ENCODE measurements at regions not wholly inside any gene's neighbourhood (a gene's known extent, or its start where the extent isn't known, plus 50 kb on each side); places are given as distances from the start of the nearest gene placed in this dataset.

DNA sequence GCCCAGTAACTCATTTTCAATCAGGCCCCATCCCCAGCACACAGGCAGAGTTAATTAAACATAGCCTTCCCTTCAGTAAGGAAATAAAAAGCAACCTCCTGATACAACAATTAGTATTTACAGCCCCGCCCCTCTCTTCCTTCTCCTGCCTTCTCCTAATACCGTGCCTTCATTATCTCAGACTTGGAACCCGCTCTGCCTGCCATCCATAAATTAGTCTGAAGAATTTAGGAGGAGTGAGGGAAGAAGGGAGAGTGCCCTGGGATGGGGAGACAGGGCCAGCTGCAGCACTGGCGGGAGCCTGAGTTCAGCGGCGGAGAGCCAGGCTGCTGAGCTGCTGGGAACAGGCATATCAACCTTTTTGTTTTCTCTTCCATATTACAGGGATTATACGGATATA, 172.8 kb downstream of the ACTL8 start:
- no peak for DNase-seq (ENCODE audit: low read depth in 4 of 4, low spot score in 3 of 4)

DNA sequence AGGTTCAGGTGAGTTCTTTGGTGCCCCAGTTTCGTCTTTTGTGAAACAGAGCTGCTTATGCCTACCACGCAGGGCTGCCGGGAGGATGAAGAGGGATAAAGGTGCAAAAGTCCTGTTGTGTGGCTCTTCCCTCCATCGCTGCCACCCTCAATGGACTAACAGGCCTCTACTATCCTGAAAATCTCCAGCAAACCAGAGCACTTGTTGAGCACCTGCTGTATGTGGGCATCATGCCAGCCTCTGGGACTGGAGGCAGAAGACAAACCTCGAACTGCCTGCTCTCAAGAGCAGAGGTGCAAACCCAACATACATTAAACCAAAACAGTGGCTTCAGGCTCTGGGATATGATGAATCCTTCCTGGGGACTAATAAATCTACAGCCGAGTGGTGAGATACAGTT, 174.1 kb downstream of the ACTL8 start:
- DNase-seq (ENCODE audit: low read depth in 4 of 4, low spot score in 3 of 4) = no peak

DNA sequence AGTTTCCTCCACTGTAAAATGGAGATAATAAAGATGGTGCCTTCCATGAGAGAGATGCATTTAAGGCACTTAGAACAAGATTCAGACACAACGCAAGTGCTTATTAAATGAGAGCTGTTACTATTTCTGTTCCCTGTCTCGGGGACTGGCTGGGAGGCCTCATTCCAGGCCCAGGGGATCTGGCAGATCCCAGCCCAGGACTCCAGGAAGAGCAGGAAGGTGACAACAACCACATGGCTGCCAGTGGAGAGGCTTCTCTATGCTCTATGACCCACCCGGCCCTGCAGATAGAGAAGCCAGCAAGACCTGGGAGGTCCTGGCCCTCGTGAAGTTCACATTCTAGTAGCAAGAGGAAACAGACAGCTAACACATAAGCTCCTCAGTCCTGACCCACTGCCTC, 175.5 kb downstream of the ACTL8 start:
- DNase-seq (ENCODE audit: low read depth in 4 of 4, low spot score in 3 of 4) = no peak

DNA sequence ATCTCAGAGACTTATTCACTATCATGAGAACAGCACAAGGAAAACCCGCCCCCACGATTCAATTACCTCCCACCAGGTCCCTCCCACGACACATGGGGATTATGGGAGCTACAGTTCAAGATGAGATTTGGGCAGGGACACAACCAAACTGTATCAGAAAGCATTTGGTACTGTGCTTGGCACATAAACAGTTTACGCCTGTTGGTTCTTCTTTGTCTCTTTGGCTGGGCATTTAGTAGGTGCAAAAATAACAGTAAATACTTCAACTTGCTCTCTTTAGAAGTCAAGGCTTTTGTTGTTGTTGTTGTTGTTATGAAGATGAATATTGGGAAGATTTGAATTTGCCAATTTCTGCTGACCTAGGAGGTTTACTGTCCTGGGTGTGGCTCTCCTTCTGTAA, 175.4 kb upstream of the IGSF21 start:
- DNase-seq (ENCODE audit: low read depth in 4 of 4, low spot score in 3 of 4) = no peak

DNA sequence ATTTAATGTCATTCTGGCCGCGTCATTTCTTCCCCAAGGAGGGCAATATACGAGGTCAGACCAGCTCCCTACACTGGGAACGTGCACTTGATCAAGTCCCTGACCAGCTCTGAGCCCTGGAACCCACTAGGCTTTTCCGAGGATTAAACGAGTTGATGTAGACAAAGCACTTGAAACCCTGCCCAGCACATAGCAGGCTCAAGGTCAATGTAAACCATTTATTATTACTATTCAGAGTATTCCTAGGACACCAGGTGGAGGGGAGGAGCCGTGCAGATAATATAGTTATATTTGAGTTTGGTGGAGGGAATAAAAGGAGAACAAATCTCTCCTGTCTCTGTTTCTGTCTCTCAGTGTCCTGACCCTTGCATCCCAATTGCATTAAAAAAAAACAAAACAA, 174.1 kb upstream of the IGSF21 start:
- no peak for DNase-seq (ENCODE audit: low read depth in 4 of 4, low spot score in 3 of 4)

DNA sequence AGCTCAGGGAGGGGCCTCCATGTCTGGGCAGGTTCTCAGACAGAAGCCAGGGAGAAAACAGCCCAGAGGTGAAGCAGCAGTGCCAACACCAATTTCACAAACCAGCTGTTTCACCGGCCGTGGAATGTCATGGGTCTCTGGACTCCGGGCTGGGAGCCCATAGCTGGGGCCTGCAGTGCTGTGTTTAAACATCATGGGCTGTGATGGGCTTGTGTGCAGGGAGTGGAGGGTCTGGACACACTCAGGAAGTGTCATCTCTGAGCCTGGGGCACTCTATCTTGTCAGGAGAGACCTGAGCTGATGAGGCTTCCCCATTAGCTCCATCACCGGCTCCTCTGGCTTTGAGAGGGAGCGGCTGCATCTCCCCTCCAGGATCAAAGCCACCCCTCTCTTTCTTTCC, 173.6 kb upstream of the IGSF21 start:
- no peak for DNase-seq (ENCODE audit: low read depth in 4 of 4, low spot score in 3 of 4)

DNA sequence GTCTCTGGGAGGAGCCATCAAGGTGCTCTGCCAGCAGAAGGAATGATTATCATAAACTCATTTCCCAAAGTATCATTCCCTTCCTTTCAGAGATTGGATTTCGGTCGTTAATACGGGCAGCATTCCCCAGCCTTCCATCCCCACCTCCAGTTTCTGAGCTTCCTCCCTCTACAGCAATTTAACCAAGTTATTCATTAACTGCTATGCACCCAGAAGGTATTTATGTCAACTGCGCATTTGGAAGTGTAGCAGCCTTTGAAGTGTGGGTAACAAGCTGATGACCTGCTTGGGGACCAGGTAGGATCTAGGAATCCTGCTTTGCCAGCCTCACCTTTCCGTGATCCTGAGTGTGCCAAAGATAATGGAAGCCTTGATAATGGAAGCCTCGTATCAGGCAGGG, 172.4 kb upstream of the IGSF21 start:
- peak in 2 of 4 donors; percentile 24 to 27 for DNase-seq (ENCODE audit: low read depth in 4 of 4, low spot score in 3 of 4)

DNA sequence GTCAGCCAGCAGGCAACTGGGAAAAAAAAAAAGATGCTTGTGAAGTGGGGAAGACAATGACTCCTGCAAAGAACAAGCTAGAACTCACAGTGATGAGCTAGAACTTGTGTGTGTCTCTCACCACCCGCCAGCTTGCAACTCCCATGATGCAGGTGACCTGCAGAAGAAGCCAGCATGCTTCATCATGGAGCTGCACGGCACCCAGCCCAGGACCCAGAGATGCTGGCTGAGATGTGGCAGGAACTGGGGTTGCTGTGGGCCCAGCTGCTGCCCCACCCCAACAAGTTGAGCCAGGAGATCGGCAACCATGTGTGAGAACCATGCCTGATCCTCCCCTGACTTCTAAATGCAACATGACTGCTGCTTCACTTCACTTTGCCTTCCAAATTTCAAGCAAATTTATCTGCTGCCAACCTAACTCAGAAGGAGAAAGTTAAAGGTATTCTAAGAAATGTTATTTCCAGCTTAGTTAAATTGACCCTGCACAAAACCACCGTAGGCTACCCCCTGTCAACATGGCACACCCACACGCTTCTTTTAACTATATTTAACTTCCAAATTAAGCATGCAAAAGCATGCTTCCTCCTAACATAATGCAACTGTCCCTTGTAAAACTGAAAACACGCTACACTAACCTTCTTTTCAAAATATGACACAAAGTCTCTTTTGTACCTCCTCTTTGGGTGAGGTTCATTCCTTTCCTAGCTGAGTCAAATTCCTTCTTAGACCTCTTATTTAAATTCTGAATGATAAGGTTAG, 166.0 kb upstream of the IGSF21 start:
- DNase-seq (ENCODE audit: low read depth in 4 of 4, low spot score in 3 of 4) = no peak

DNA sequence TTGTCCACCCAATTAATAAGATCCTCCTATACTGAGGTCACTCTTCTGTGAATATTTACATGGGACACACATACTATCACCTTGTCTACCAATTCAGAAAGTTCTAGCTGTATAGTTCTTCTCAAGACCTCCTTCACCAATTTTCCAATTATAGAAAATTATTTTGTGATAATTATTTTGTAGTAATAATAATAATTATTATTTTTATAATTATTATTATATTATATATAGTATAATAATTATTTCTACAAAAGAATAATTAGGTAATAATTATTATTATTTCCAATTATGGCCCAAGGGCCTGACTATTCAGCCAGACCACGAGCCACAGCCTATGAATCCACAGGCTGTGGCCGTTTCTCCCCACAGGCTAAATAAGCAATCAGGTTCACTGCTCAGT, 164.1 kb upstream of the IGSF21 start:
- no peak for DNase-seq (ENCODE audit: low read depth in 4 of 4, low spot score in 3 of 4)

DNA sequence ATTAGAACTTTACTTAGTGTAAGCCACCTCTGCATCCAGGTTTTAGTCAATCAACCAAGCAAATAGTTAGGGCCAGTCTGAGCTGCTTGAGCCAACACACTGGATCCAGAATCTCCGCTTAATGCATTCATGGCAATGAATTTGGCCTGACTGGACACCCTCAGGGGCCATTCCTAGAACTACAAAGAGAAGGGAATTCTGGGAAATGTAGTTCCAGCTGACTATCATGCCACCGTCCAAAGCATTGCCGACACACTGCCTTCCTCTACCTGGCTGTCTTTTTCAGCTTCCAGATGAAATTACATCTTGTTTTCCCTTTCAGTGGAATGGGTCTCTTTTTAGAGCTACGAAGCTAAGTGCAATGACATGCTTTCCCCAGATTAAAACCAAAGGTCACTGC, 163.0 kb upstream of the IGSF21 start:
- DNase-seq (ENCODE audit: low read depth in 4 of 4, low spot score in 3 of 4) = no peak

DNA sequence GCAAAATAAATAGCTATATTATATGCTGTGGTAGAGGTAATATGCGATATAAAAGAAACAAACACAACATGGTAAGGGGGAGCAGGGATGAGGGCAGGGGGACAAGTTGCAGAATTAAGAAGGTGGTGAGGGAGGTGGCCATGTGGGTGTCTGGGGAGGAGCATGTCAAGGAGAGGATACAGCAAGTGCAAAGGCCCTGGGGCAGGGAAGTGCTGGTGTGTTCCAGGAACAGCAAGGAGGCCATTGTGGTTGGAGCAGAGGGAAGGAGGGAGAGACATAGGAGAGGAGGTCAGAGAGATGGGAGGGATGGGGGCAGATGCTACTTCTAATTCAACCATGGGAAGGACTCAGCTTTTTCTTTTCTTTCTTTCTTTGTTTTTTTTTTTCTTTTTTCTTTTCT, 161.2 kb upstream of the IGSF21 start:
- no peak for DNase-seq (ENCODE audit: low read depth in 4 of 4, low spot score in 3 of 4)

DNA sequence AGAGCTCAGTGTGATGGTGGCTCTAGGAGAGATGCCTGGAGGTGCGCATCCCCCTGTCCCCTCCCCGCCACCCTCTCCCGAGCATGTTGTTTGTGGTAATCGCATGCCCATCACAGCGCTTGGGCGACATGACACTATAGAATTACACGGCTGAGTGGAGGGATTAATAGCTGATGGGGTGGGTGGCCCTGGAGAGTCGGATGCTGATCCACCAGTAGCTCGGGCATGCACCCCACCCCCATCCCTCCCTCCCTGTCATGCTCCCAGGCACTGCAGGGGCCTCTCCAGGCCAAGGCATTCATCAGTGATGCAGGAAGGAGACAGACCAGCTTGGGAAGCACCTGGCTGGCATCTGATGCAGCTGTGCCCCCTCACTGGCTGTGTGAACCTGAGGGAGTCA, 159.0 kb upstream of the IGSF21 start:
- DNase-seq (ENCODE audit: low read depth in 4 of 4, low spot score in 3 of 4) = no peak

DNA sequence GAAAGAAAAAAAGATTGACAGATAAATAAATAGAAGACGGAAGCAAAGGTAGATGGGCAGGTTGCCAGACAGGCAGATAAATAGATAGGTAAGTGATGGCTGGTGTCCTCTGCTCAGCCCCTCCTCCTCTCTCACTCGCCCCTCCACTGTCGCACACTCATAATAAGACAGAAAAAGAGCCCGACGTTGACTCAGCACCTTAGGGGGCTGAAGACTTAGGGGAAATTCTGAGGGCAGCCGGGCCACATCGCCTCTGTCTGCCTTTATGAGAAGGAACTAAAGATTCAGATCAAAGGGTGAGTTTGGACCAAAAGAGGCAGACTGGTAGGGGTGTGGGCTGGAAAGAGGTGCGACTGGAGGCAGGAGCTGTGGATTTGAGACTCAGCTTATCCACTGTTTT, 158.1 kb upstream of the IGSF21 start:
- DNase-seq (ENCODE audit: low read depth in 4 of 4, low spot score in 3 of 4) = no peak

DNA sequence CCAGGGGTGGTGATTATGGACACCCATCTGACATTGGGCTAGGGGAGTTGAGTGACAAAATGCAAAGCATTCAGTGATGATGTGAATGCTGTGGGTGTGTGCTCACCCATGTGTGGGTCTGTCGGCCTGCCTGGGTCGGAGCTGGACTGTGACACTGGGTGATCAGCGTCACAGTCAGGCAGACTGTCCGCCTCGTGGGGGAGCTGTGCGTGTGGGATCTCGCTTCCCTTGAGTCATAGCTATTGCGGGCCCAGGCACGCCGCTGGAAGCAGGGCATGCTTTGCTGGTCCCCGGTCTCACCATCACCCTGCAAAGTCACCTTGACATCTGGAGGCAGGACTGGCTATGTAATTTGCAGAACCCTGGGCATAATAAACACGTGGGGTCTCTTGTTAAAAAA, 156.9 kb upstream of the IGSF21 start:
- no peak for DNase-seq (ENCODE audit: low read depth in 4 of 4, low spot score in 3 of 4)

DNA sequence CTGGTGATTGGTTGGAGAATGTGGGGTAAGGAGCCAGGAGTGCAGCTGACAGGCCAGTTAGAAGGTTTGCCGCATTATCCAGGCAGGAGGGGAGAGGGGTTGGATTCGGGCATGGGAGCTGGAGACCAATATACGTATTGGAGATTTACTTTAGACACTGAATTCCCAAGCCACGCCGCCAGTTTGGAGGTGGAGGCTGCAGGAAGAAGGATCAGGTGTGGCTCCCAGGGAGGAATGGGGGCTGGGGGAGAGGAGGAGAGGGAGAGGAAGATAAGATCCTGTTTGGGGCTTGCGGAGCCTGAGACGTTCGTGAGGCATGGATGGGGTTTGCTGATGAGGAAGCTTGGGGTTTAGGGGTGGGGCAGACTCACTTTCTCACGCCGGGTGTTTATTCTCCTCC, 155.1 kb upstream of the IGSF21 start:
- DNase-seq (ENCODE audit: low read depth in 4 of 4, low spot score in 3 of 4) = no peak

DNA sequence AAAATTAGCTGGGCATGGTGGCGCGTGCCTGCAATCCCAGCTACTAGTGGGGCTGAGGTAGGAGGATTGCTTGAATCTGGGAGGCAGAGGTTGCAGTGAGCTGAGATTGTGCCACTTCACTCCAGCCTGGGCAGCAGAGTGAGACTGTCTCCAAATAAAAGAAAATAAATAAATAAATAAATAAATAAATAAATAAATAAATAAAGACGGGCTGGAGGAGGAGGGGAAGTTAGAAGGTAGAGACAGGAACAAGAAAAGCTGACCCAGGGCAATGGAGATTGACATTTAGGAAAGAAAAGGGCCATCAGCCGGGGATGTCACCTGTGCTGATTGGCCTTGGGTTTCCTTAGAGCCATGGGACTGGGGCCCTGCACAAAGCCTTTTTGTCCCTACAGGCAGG, 153.7 kb upstream of the IGSF21 start:
- DNase-seq (ENCODE audit: low read depth in 4 of 4, low spot score in 3 of 4) = no peak

DNA sequence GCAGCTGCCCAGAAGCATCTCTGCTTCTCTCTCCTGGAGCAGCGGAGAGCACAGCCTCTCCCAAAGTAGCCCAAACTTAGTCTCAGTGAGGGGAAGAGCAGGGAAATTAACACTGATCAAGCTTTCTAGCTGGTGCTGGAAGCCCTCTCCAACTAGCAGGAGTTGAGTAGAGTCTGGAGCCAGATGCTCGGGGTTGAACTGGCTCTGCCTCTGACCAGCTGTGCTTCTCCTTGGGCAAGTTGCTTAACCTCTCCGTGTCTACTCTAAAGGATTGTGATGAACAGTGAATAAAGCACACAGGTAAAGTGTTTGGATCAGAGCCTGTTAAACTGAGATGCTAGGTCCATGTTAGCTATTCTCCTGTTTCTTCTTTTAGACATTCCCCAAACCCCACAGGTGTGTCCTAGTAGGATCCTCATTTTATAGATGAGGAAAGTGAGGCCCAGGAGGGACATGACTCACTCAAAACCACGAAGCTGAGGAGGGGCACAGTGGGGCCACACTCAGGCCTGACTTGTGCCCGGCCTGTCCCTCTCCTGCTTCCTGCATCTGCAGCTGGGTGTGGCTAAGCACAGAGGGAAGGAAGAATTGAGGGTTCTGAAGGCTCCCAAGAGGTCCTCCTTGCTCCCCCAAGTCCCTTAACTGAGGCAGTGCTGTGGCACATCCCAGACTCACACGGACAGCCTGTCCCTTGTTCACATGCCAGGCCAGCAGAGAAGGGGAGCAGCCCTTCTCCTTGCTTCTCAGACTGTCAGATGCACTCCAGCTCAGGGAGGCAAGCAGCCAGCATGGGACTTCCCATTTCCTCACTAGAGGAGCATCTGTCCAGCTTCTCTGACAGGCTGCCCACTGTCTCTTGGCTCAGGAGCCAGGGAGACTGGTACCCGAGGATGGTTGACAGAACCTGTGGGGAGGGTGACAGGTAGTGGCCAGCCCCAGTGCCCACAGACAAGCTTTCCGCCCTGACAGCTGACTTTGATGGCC, 152.0 kb upstream of the IGSF21 start:
- no peak for DNase-seq (ENCODE audit: low read depth in 4 of 4, low spot score in 3 of 4)

DNA sequence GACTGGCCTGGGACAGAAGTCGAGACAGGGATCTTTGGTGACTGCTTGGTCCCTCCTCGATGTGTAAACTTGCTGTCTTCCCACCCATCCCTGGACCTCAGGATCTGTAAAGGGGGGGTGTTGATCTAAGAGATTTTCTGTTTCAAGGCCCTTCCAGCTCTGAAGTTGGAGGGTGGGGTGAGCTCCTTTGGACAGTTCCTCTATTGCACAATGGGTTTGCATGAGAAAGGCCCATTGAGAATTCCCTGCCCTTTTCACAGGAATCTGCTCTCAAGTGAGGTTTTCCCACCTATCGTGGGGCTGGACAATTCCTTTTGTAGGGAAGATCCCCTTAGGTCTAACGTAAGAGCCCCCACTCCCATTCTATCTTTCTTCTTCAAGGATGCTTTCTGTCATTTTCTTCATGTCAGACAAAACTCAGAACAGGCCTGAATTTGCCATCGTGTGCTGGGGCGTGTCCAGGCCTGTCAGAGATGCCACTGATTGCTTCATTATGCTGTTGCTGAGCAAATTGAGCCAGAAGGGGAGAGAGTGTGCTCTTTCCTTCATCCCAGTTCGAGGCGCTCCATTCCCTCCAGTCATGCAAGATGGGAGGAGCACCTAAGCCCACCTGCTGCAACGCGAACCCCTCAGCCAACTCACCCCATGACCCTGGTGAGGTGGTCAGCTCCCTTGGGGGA, 149.9 kb upstream of the IGSF21 start:
- DNase-seq (ENCODE audit: low read depth in 4 of 4, low spot score in 3 of 4) = no peak

DNA sequence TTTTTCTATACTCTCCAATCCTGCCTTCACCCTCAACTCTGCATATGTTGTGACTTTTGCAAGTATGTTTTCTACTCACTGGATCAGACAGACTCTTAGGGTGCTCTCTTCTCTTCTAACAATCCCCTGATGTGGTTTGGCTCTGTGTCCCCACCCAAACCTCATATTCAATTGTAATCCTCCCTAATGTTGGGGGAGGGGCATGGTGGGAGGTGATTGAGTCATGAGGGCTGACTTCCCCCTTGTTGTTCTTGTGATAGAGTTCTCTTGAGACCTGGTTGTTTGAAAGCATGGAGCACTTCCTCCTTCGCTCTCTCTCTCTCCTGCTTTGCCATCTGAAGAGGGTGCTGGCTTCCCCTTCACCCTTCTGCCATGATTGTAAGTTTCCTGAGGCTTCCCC, 148.9 kb upstream of the IGSF21 start:
- no peak for DNase-seq (ENCODE audit: low read depth in 4 of 4, low spot score in 3 of 4)

DNA sequence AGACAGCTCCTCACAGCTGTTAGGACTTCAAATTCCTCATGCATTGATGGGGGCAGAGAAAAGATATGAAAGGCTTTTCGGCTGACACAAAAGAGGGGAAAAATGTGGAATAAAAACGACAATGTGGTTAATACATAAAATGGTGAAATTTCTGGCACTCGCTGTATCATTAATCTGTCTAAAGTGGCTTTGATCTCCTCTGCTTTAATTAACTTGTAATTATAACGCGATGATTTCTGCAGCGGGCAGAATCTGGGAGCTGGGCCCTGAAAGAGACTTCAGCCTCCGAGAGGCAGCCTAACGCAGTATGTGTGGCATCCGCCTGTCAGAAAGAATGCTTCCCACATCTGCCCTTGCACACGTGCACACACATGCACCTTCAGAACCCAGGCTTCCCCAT, 144.1 kb upstream of the IGSF21 start:
- DNase-seq (ENCODE audit: low read depth in 4 of 4, low spot score in 3 of 4) = no peak

DNA sequence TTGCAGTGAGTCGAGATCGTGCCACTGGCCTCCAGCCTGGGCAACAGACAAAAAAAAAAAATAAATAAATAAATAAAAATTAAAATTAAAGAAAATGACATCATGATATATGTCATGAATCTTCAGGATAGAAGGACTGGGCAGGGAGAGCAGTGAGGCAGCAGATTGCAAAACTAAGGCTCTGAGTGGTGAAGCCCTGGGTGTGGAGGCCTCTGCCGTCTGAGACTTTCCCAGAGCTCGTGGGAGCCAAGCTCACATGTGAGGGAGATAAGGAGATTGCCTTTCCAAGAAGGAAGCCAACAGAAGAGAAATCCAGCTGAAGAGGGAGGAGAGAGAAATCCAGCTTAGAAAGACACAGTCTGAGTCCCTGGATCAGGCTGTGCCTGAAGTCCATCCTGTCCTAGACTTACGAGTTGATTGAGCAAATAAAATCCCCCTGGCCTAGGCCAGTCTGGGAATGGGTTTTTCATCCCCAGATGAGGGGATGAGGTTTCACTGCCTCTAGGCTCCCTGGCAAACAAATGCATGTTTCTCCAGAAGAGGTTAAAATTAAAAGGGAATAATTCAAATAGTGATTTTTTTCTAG, 142.0 kb upstream of the IGSF21 start:
- DNase-seq (ENCODE audit: low read depth in 4 of 4, low spot score in 3 of 4) = no peak
